C1 segment of cervical spinal cord (tissue), 14 donors: ENCODE measurements at regions not wholly inside any gene's neighbourhood (a gene's known extent, or its start where the extent isn't known, plus 50 kb on each side); places are given as distances from the start of the nearest gene placed in this dataset.
A peak's percentile ranks its signal among the peaks of the same experiment; 100 is the strongest.
"Not testable (repeated sequence)": the region's sequence is repeated elsewhere in the genome, so short reads cannot be mapped to it uniquely, and the experiment has no call there.

Source experiments
- DNase-seq, 14 donors: peaks; one replicate each; lab custom pipeline; 2025; lab: John Stamatoyannopoulos, UW

DNA sequence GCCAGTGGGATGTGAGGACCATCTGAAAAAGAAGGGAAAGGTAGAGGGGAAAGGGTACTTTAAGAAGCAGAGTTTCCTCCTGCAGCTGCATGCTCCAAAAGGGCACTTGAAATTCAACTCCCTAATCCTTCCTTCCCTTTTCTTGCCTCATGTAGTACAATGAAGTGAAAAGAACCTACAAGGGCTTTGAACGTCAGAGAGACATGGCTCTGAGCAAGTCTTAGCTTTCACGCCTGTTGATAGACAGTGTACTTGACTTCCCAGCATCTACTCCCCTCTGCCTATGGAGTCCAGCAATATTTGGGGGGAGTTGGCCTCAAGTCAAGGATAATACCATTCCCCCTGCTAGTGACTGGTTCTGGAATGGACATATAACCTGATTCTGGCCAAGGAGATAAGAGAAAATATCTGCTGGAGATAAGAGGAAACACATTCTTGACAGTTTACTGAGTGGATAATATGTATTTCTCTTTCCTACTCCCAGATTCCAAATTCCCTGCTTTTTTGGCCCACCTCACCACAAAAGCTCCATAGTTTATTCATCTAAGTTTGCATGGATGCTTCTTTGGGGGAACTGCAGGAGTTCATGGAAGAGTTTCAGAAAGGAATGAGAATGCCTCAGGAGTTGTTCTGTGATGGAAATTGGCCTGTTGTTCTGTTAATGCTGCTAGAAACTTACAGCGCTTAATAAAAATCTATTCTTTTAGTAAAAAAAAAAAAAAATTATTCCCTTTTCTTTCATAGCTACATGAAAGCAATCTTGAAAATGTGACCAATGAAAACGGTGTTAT, 193.0 kb upstream of the TPM1 start:
- no peak for DNase-seq

- DNase-seq, result peak in 1 of 14 donors; percentile 26
These were observed 192.2 kb upstream of the TPM1 start for GRCh38 chr15:62850318-62850717.

GRCh38 chr15:62850791-62851291, 191.7 kb upstream of the TPM1 start:
- DNase-seq, result no peak

DNA sequence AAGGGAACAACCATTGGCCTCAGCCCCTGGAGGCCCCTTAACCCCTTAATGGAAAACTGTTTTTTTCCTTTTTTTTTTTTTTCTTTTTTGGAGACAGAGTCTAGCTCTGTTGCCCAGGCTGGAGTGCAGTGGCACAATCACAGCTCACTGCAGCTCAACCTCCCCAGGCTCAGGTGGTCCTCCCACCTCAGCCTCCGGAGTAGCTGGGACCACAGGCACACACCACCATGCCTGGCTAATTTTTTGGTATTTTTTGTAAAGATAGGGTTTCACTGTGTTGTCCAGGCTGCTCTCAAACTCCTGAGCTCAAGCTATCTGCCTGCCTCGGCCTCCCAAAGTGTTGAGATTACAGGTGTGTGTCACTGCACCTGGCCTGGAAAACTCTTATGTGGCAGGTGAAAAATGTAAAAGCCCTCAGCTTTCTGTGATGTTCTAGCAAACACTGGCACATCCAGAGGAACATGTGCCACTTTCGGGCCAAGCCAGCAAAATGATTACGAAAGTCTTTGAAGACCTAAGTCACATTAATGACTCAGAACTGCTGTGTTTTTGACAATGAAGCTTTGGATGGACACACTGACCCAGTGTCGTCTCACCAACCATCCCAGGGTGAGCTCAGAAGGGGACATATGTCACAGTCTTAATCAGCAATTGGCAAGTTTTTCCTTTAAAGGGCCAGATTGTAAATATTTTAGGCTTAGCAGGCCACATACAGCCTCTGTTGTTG, 189.3 kb upstream of the TPM1 start:
- DNase-seq, result peak in 3 of 14 donors; percentile 20 to 37 (median 34)

- DNase-seq, result peak in 1 of 14 donors; percentile 37
These were observed 188.7 kb upstream of the TPM1 start for GRCh38 chr15:62853841-62854225.

- DNase-seq, result no peak
These were observed 188.0 kb upstream of the TPM1 start for GRCh38 chr15:62854420-62855084.

DNA sequence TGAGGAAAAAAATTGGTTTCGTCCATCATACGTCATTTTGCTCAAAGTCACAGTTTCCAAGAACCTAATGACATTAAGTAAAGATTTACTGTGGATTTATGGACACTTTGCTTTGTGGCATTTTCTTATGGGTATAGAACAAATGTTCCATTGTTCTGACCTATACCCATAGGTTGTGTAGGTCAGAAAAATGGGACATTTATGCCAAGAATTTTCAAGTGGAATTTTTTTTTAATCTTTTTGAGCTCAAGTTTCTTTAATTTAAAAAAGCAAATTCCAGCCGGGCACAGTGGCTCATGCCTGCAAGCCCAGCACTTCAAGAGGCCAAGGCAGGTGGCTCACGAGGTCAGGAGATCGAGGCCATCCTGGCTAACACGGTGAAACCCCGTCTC, 187.5 kb upstream of the TPM1 start:
- DNase-seq, result no peak

- DNase-seq, result peak in 1 of 14 donors; percentile 73
These were observed 185.9 kb upstream of the TPM1 start for GRCh38 chr15:62856466-62857246.

- no peak for DNase-seq
These were observed 185.1 kb upstream of the TPM1 start for GRCh38 chr15:62857411-62857853.

GRCh38 chr15:62858343-62858742, 184.2 kb upstream of the TPM1 start:
- DNase-seq, result no peak

DNA sequence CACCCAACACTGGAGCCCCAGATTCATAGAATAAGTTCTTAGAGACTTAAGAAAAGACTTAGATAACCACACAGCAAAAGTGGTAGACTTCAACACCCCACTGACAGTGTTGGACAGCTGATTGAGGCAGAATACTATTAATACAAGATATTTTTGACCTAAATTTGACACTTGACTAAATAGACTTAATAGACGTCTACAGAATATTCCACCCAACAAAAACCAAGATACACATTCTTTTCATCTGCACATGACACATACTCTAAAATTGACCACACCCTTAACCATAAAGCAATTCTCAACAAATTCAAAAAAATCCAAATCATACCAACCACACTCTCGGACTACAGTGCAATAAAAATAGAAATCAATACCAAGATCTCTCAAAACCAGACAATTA, 179.8 kb upstream of the TPM1 start:
- DNase-seq, result no peak

DNA sequence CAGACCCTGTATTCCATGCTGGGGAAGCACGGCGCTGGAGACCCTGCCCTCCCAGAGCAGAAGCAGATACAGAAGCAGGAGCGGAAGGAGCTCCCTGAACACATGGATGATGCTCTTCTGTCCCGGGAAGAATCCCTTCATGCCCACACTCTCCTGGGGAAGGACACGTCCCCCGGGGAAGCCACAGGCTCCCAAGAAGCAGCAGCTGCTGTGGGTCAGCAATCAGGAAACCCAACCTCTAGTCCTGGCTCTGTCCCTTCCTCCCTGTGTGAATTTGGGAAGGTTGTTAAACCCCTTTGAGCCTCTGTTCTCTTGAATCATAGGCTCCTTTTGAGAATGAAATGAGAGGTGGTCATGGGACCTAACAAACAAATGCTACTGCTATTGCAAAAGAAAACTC, 176.2 kb upstream of the TPM1 start:
- no peak for DNase-seq

DNA sequence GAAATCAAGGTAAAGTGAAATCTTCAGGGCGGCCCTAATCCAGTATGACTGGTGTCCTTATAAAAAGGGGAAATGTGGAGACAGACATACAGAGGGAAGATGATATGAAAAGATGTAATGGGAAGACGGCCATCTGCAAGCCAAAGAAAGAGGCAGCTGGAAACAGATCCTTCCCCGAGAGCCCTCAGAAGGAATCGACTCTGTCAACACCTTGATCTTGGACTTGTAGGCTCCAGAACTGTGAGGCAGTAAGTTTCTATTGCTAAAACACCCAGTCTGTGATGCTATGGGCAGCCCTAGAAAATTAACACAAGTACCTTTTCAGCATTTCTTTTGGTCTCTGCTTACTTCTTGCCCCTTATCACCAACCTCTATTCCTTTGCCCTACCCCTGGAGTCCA, 174.7 kb upstream of the TPM1 start:
- no peak for DNase-seq

DNA sequence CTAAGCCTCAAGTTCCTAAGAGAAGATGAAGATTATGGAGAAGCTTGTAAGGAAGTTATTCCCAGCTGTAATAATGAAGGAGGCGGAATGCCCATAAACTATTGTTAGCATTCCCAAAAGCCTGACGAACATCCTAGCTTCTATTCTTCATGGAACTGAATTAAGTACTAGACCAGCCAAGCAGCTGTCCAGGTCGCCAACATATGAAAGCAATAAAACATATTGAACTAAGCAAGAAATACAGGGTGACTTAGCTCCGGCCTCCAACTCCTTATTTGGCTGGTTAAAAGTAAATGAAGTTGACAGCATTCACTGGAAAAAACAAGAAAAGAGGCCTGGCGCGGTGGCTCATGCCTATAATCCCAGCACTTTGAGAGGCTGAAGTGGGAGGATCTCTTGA, 174.0 kb upstream of the TPM1 start:
- DNase-seq, result no peak

DNA sequence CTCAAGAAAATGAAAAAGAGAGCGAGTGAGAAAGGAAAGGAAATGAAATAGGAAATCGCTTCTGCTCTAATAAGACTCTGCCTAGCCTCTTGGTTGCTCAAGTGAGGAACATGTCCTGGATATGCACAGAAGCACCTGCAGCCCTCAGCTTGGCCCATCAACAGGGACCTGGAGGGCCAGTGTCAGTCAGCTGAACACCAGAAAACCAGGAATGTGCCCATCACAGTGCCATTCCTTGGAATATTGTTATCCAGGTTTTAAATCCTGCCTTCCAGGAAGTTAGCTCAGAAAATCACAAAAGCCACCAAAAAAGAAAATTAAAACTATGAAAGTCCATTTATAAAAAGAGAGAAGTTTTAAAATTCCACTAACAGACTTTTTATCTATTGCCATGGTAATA, 173.4 kb upstream of the TPM1 start:
- no peak for DNase-seq

DNA sequence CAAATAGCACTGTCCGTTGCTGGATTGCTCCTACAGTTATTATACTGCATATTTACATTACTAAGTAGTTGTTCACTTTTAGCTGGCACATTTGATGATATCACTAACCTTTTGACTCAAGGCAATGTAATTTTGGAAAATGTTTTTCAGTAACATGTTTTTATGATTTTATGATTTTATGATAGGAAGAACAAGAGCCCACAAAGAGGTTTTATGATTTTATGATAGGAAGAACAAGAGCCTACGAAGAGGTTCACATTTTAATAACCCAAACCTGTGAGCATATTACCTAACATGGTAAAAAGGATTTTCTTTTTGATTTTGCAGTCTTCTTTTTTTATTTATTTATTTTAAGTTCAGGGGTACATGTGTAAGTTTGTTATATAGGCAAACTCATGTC, 172.3 kb upstream of the TPM1 start:
- no peak for DNase-seq

DNA sequence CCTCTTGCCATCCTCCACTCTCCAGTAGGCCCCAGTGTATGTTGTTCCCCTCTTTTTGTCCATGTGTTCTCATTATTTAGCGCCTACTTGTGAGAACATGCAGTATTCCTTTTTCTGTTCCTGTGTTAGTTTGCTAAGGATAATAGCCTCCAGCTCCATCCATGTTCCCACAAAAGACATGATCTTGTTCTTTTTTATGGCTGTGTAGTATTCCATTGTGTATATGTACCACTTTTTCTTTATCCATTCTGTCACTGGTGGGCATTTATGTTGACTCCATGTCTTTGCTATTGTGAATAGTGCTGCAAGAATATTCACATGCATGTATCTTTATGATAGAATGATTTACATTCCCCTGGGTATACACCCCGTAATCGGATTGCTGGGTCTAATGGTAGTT, 171.8 kb upstream of the TPM1 start:
- DNase-seq, result not testable (repeated sequence)

- no peak for DNase-seq
These were observed 169.3 kb upstream of the TPM1 start for GRCh38 chr15:62873203-62873602.

- no peak for DNase-seq
These were observed 168.5 kb upstream of the TPM1 start for GRCh38 chr15:62874064-62874463.

- peak in 1 of 14 donors; percentile 81 for DNase-seq
These were observed 167.5 kb upstream of the TPM1 start for GRCh38 chr15:62874959-62875625.

DNA sequence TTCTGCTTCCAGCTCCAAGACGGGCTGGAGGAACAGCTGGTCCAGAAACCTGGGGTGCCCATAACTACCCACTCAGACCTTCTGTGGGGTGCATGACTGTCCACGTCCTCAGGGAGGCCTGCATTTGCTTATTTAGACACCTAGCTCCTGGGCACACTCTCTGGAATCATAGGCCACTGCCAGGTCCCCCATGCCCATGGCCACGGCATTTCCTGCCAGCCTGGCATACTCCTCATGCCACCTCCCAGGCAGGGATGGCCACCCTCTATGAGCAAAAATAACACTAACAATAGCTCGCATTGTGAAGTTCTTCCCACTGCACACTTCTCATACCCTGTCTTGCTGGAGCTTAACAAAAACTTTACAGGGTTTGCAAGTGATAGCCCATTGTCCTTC, 166.9 kb upstream of the TPM1 start:
- DNase-seq, result no peak
